ENCODE measurements at regions not wholly inside any gene's neighbourhood (a gene's known extent, or its start where the extent isn't known, plus 50 kb on each side); places are given as distances from the start of the nearest gene placed in this dataset.

GRCh38 chr15:29903785-29904464, 81.7 kb upstream of the TJP1 start:
- TF ChIP-seq, protein P1, sequence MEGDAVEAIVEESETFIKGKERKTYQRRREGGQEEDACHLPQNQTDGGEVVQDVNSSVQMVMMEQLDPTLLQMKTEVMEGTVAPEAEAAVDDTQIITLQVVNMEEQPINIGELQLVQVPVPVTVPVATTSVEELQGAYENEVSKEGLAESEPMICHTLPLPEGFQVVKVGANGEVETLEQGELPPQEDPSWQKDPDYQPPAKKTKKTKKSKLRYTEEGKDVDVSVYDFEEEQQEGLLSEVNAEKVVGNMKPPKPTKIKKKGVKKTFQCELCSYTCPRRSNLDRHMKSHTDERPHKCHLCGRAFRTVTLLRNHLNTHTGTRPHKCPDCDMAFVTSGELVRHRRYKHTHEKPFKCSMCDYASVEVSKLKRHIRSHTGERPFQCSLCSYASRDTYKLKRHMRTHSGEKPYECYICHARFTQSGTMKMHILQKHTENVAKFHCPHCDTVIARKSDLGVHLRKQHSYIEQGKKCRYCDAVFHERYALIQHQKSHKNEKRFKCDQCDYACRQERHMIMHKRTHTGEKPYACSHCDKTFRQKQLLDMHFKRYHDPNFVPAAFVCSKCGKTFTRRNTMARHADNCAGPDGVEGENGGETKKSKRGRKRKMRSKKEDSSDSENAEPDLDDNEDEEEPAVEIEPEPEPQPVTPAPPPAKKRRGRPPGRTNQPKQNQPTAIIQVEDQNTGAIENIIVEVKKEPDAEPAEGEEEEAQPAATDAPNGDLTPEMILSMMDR (IDR thresholded peaks at IDR 0.05; ENCODE audit: extremely low read depth, missing control alignments): no peak
- no peak for DNase-seq (ENCODE audit: low spot score)

DNA sequence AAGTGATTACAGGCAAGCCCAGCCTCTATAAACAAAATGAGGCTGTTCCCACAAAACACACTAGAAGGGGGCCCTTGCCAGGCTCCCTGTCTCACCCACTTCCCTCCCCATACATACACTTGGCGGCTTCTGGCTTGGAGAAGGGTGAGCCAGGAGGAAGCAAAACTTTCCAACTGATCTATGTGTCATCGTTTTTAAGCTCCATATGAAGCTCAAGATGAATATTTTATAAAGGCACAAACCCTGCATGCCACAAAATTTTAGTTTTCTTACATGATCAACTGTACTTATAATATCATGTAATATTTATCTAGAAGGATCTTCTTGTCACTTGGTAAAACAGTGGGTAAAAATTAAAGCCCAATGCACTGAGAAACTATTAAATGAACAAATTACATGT, 80.8 kb upstream of the TJP1 start:
- DNase-seq (ENCODE audit: low spot score): no peak
- TF ChIP-seq, protein P1 (IDR thresholded peaks at IDR 0.05; ENCODE audit: extremely low read depth, missing control alignments): no peak

- no peak for DNase-seq (ENCODE audit: low spot score)
- TF ChIP-seq, protein P1 (IDR thresholded peaks at IDR 0.05; ENCODE audit: extremely low read depth, missing control alignments): no peak
These were observed 78.2 kb upstream of the TJP1 start for GRCh38 chr15:29900237-29901189.

- TF ChIP-seq, protein P1 (IDR thresholded peaks at IDR 0.05; ENCODE audit: extremely low read depth, missing control alignments): no peak
- DNase-seq (ENCODE audit: low spot score): no peak
These were observed 73.8 kb upstream of the TJP1 start for GRCh38 chr15:29896062-29896461.

DNA sequence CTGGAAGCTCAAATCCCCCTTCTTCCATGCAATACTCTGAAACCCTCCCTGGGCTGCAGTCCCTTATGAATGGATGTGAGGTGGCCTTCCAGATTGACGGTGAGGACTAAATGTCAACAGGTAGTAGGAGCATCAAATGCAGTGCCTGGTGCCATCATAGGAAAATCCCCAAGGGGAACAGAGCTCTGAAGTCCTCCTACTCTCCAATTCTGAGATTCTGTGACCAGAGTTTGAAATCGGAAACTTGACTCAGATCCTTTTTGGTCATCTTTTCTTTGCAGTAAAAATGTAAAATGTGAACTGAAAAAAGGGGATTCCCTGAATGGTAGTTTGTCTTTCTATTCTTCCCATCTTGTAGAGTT, 68.8 kb upstream of the TJP1 start:
- TF ChIP-seq, protein P1 (IDR thresholded peaks at IDR 0.05; ENCODE audit: extremely low read depth, missing control alignments): no peak
- DNase-seq (ENCODE audit: low spot score): no peak

DNA sequence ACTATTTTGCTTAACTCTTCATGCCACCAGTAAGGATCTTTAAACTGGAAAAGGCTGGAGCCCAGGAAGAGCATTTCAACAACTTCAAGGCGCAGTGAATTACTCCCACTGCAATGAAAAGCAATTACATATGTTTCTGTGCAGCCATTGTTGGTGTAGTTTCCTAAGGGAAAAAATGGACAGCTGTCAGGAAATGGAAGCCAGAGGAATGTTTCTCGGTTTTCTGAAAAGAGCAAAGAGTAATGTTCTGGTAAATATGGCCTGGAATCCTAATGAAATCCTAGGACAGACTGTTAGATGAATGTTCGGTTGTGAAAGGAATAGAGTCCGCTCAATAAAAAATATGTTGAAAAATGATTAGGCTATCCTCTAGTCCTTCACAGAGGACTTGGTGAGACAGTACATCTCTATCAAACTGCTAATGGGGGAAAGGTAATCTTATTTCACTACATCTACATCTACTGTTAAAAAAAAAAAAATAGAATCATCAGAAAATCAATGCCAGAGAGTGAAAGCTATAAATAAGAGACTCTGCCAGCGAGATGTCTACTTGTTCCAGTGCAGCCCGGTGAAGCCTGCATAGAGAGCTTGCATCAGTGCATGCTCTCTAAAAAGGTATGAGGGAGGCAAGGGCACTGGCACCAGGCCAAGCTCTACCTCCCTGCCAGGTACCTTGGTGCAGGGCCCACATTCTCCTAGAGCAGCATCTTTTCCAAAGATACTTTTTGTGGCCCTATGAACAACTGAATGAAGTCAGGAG, 68.2 kb upstream of the TJP1 start:
- TF ChIP-seq, protein P1 (IDR thresholded peaks at IDR 0.05; ENCODE audit: extremely low read depth, missing control alignments): no peak

More for the DNA sequence above, 68.2 kb upstream of the TJP1 start:
- no peak for DNase-seq (ENCODE audit: low spot score)

All from GM20000 (cell line).